Suprapubic skin (tissue), 4 donors: ENCODE measurements at regions not wholly inside any gene's neighbourhood (a gene's known extent, or its start where the extent isn't known, plus 50 kb on each side); places are given as distances from the start of the nearest gene placed in this dataset.

ENCODE experiments used
- DNase-seq, 2 donors: peaks; one replicate each; pipeline ENCODE4 v3.0.0-alpha.2; 2019; ENCODE audit warnings: low spot score in 2 of 2
- H3K27ac ChIP-seq: fragments of 200-600 bp; sonication (generic); one replicate; pipeline ENCODE4 v1.5.1; 2019
- H3K27me3 ChIP-seq: fragments of 200-600 bp; sonication (generic); one replicate; pipeline ENCODE4 v1.5.1; 2019
- H3K36me3 ChIP-seq: fragments of 200-600 bp; sonication (generic); one replicate; pipeline ENCODE4 v1.5.1; 2019
- H3K4me1 ChIP-seq: fragments of 200-600 bp; sonication (generic); one replicate; pipeline ENCODE4 v1.5.1; 2019
- H3K4me3 ChIP-seq: fragments of 200-600 bp; sonication (generic); one replicate; pipeline ENCODE4 v1.5.1; 2019; ENCODE audit warnings: mild to moderate bottlenecking
- H3K9me3 ChIP-seq: fragments of 200-600 bp; sonication (generic); one replicate; pipeline ENCODE4 v1.5.1; 2019
- CTCF ChIP-seq, 2 donors: fragments of 200-600 bp in 1 of 2; fragments of 450-650 bp in 1 of 2; sonication (generic) in 1 of 2; IDR thresholded peaks; one replicate each; pipeline ENCODE4 v1.5.1; 2016 to 2019; ENCODE audit warnings: antibody characterized with exemption in 2 of 2, mild to moderate bottlenecking in 1 of 2, moderate library complexity in 1 of 2
- EP300 ChIP-seq: sonication (generic); formaldehyde crosslinking; IDR thresholded peaks from one replicate; pipeline ENCODE4 v1.6.1; 2017; ENCODE audit warnings: antibody characterized with exemption
- POLR2A ChIP-seq, 2 donors: fragments of 450-650 bp; IDR thresholded peaks; one replicate each; pipeline ENCODE4 v1.6.1; 2017; ENCODE audit warnings: antibody characterized with exemption in 2 of 2, mild to moderate bottlenecking in 2 of 2, moderate library complexity in 2 of 2
- POLR2AphosphoS5 ChIP-seq, 3 donors: sonication (generic); formaldehyde crosslinking; IDR thresholded peaks; one replicate each; pipeline ENCODE4 v1.6.1; 2017; ENCODE audit warnings: antibody characterized with exemption in 3 of 3
- WGBS: methylation state at CpG from one replicate; pipeline ENCODE4 v1.1.5; 2018; 5-methylcytosine and 5-hydroxymethylcytosine counted together

GRCh38 chr12:23168459-23168858 lies 543.5 kb downstream of the ETNK1 start:
- no peak for DNase-seq
- Histone ChIP-seq H3K9me3 (no peaks in the 10 kb centered on the region), H3K27me3 (no peaks in the 10 kb centered on the region), H3K4me1 (no peaks in the 10 kb centered on the region), H3K27ac (no peak overlapping the region), H3K36me3 (no peaks in the 10 kb centered on the region), H3K4me3 (no peak overlapping the region)
- TF ChIP-seq POLR2A (IDR thresholded peaks at IDR 0.05) (no peak), POLR2AphosphoS5 (IDR thresholded peaks at IDR 0.05) (no peak), EP300 (no peak)
- WGBS, result 38% methylated on average over 2 of the region's 2 CpGs

- no peaks in the 10 kb centered on the region for H3K27me3 ChIP-seq
- H3K36me3 ChIP-seq, result no peaks in the 10 kb centered on the region
- DNase-seq, result no peak
- no peaks in the 10 kb centered on the region for H3K4me1 ChIP-seq
- 69% methylated on average over 4 of the region's 4 CpGs for WGBS
- TF ChIP-seq CTCF (IDR thresholded peaks at IDR 0.05), result no peak
- no peak for TF ChIP-seq POLR2AphosphoS5 (IDR thresholded peaks at IDR 0.05)
- no peak for TF ChIP-seq POLR2A (IDR thresholded peaks at IDR 0.05)
- no peak for TF ChIP-seq EP300
- no peak overlapping the region for H3K27ac ChIP-seq
- H3K9me3 ChIP-seq, result no peaks in the 10 kb centered on the region
- H3K4me3 ChIP-seq, result no peak overlapping the region
Observed at GRCh38 chr12:23169012-23169695, 544.2 kb downstream of the ETNK1 start.

- no peak overlapping the region for H3K4me3 ChIP-seq
- 53% methylated on average over 3 of the region's 3 CpGs for WGBS
- no peak for DNase-seq
Observed at GRCh38 chr12:23169696-23170013, 544.7 kb downstream of the ETNK1 start.

GRCh38 chr12:23174917-23175316 lies 549.9 kb downstream of the ETNK1 start:
- H3K27ac ChIP-seq, result no peak overlapping the region
- H3K9me3 ChIP-seq, result no peaks in the 10 kb centered on the region
- H3K27me3 ChIP-seq, result no peaks in the 10 kb centered on the region
- H3K4me3 ChIP-seq, result no peak overlapping the region
- DNase-seq, result no peak
- H3K36me3 ChIP-seq, result no peaks in the 10 kb centered on the region
- TF ChIP-seq CTCF (IDR thresholded peaks at IDR 0.05) (no peak), POLR2A (IDR thresholded peaks at IDR 0.05) (no peak), EP300 (no peak), POLR2AphosphoS5 (IDR thresholded peaks at IDR 0.05) (no peak)
- WGBS, result 93% methylated on average over 1 of the region's 1 CpG
- no peaks in the 10 kb centered on the region for H3K4me1 ChIP-seq

More at GRCh38 chr12:23169696-23170013, 544.7 kb downstream of the ETNK1 start:
- no peak for TF ChIP-seq POLR2AphosphoS5 (IDR thresholded peaks at IDR 0.05)
- TF ChIP-seq CTCF (IDR thresholded peaks at IDR 0.05), result no peak
- no peak for TF ChIP-seq POLR2A (IDR thresholded peaks at IDR 0.05)
- no peak for TF ChIP-seq EP300
- no peaks in the 10 kb centered on the region for H3K9me3 ChIP-seq
- H3K36me3 ChIP-seq, result no peaks in the 10 kb centered on the region
- H3K27ac ChIP-seq, result no peak overlapping the region
- H3K4me1 ChIP-seq, result no peaks in the 10 kb centered on the region
- no peaks in the 10 kb centered on the region for H3K27me3 ChIP-seq

GRCh38 chr12:23185346-23185745 lies 560.4 kb downstream of the ETNK1 start:
- H3K4me1 ChIP-seq, result no peaks in the 10 kb centered on the region
- TF ChIP-seq CTCF (IDR thresholded peaks at IDR 0.05) (no peak), EP300 (no peak), POLR2AphosphoS5 (IDR thresholded peaks at IDR 0.05) (no peak), POLR2A (IDR thresholded peaks at IDR 0.05) (no peak)
- H3K9me3 ChIP-seq, result no peaks in the 10 kb centered on the region
- H3K36me3 ChIP-seq, result no peaks in the 10 kb centered on the region
- WGBS, result 51% methylated on average over 3 of the region's 3 CpGs
- H3K27me3 ChIP-seq, result no peaks in the 10 kb centered on the region
- no peak overlapping the region for H3K27ac ChIP-seq
- no peak overlapping the region for H3K4me3 ChIP-seq
- no peak for DNase-seq

- H3K4me3 ChIP-seq, result no peak overlapping the region
- no peak overlapping the region for H3K27ac ChIP-seq
- H3K27me3 ChIP-seq, result no peaks in the 10 kb centered on the region
- H3K9me3 ChIP-seq, result no peaks in the 10 kb centered on the region
- no peaks in the 10 kb centered on the region for H3K36me3 ChIP-seq
- TF ChIP-seq POLR2AphosphoS5 (IDR thresholded peaks at IDR 0.05) (no peak), CTCF (IDR thresholded peaks at IDR 0.05) (no peak), POLR2A (IDR thresholded peaks at IDR 0.05) (no peak), EP300 (no peak)
- no peak for DNase-seq
- H3K4me1 ChIP-seq, result no peaks in the 10 kb centered on the region
Observed at GRCh38 chr12:23186950-23187349, 562.0 kb downstream of the ETNK1 start.
